CD4-positive, alpha-beta T cell treated with Interleukin-1 beta for 1 hour (primary cell): ENCODE measurements at regions not wholly inside any gene's neighbourhood (a gene's known extent, or its start where the extent isn't known, plus 50 kb on each side); places are given as distances from the start of the nearest gene placed in this dataset.
"Not testable (repeated sequence)": the region's sequence is repeated elsewhere in the genome, so short reads cannot be mapped to it uniquely, and the experiment has no call there.

Experiments
- DNase-seq, 2 donors: peaks; one replicate each; pipeline ENCODE4 v3.0.0-alpha.2; 2020 to 2022

DNA sequence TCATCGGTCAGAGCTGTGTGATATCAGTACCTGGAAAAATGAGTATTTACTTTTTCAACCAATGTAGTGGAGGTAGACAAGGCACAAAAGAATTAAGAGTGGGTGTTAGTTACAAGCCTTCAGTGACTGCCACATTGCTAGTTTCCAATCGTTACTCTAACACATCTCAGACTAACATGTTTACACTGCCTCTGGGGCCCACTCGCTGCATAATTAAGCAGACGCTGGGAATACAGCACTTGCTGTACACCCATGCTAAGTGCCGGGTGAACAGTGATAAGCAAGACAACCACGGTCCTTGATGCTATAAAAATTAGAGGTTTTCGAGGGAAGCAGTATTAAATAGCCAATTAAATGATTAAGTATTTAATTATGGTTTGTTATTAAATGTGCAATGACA, 1147.6 kb downstream of the AACS start:
- DNase-seq: no peak

DNA sequence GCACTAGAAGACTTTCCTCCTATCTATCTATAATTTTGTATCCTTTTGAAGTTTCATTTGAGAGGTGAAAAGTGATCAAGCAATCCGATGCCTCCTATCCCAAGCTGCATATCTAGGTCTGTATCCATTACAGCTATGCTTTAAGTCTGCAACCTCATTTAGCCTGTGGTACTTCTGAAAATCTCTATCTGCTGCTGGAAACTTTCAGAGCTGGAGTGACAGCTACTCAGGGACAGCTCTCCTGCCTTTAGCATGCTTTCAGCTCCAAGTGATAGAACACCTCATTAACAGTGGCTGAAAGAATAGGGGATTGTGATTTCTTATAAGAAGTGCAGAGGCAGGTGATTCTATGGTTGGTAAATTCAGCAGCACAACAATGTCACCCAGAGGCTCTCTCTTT, 1153.5 kb downstream of the AACS start:
- DNase-seq: no peak

DNA sequence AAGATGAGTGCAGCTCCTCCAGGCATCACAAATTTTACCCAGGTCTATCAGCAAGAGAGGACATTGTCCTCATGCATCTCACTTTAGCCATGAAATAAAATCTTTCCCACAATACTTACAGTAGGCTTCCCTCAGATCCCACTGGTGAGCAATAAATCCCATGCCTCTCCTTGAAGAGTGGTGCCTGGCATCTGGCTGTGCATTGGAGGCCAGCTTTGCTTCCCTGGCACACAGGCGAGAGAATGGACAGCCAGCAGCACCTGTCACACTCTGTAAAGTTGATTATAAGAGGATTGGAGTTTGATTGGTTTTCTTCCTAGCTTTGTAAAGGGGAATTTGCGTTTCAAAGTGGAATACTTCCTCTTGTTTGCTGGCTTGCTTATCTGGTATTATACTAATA, 1153.9 kb downstream of the AACS start:
- DNase-seq: no peak

DNA sequence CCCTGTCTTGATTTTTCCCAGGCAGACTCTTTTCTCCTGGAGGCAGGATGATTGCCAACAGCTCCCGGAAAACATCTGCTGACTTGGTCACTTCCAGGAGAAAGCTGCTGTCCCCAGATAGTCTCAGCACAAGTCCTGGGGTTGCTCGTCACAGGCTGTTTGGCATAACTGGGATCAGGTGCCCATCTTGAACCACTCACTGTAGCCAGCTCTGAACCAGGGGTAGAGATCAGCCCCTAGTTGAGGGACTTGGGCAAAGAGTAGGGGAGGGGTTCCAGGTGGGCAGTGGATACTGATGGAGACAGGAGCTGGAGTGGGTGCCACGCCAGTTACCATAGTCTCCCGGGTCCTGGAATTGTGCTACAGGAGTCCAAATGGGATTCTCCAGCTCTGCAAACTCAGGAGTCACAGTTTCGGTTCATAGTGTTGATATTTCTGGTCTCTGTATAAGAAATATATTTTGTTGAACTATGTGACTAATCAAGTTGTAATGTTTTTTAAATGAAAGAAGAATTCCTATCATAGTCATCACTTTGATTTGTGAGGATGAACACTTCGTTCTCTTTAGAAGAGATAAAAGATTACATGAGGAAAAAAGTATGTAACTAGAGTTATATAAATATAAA, 1154.5 kb downstream of the AACS start:
- DNase-seq: no peak

DNA sequence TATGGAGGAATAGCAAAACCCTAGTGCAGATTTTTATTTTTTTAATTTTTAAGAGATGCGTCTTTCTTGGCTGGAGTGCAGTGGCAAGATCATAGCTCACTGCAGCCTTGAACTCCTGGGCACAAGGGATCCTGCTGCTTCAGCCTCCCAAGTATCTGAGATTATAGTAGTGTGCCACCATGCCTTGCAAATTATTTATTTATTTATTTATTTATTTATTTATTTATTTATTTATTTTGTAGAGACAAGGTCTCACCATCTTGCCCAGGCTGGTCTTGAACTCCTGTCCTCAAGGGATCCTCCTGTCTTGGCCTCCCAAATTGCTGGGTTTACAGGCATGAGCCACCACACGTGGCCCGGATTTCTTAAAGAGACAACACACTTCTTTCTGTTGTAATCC, 1158.8 kb downstream of the AACS start:
- no peak for DNase-seq

DNA sequence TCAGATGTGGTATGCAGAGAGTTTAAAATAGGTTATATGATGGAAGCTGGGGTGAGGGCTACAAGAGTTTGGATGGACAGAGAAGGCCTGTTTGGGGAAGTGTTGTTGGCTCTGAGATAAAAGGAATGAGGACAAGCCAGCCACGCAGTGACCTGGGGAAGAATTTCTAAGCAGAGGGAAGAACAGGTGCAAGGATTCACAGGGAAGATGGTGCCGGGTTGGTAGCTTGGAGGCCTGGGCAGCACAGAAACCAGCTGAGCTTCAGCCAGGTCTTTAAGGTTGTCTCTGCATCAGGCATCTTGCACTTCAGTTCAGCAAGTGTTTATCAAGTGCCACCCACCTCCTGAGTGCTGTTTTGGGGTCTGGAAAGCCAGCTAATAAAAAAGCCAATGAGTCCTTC, 1163.7 kb downstream of the AACS start:
- no peak for DNase-seq

DNA sequence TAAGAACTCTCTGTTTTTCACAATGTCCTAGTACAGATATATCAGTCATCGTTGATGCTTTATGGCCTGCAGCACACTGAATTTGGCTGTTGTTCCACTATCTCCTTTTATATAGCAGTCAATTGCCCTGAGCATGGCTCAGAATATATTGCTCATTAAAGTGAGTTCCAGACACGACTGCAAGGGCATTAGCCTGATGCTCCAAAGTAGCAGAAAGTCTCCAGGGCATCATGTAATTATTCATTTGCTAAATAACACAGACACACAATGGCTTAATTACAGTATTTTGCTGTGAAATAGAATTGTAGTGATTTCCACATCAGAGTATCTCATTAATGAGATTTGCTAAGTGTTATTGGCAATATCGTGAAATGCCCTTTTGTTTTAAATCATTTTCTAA, 1167.5 kb downstream of the AACS start:
- no peak for DNase-seq

DNA sequence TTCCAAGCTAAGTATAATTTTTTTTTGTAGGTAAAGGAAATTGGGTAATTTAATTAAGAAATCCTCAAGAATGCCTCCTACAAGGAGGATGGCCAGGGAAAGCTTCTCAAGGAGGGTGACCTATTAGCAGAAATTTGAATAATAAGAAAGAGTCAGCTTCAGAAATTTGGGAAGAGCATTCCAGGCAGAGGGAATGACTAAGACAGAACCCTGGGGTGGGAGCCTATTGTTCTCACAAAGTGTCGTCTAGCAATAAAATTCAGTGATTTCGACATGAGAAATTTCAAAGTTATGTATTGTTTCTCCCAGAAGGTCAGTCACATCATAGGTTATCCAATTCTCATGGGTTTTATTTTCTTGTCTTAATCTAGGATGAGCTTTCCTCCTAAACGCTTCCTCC, 1168.4 kb downstream of the AACS start:
- DNase-seq: no peak

DNA sequence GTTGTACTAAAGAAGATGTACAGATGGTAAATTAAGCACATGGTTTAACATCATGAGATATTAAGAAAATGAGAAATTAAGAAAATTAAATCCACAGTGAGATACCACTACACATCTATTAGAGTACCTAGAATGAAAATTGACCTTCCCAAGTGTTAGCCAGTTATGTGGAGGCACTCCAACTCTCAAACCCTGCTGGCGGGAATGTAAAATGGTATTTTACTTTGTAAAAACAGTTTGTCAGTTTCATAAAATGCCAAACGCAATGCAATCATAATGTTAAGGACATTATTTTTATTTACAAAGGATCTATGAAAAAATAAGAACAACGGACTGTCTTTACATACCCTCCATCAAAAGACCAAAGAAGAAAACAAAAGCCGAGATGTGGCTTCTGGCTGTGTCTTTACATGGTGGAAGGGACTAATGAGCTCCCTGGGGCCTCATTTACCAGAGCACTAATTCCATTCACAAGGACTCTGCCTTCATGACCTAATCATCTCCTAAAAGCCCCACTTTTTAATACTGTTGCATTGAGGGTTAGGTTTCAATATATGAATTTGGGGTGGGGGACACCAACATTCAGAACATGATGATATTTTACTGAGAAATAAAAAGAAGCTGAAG, 1178.7 kb downstream of the AACS start:
- no peak for DNase-seq

DNA sequence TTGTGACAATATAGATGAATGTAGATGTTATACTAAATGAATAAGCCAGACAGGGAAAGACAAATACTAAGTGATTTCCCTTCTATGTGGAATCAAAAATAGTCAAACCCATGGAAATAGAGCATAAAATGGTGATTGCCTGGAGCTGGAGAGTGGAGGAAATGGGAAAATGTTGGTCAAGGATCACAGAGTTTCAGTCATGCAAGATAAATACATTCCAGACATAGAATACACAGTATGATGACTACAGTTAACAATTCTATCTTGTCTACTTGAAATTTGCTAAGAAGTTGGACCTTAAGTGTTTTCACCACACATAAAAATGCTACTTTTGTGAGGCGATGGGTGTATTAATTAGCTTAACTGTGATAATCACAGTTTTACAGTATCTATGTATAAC, 1182.7 kb downstream of the AACS start:
- DNase-seq: no peak

DNA sequence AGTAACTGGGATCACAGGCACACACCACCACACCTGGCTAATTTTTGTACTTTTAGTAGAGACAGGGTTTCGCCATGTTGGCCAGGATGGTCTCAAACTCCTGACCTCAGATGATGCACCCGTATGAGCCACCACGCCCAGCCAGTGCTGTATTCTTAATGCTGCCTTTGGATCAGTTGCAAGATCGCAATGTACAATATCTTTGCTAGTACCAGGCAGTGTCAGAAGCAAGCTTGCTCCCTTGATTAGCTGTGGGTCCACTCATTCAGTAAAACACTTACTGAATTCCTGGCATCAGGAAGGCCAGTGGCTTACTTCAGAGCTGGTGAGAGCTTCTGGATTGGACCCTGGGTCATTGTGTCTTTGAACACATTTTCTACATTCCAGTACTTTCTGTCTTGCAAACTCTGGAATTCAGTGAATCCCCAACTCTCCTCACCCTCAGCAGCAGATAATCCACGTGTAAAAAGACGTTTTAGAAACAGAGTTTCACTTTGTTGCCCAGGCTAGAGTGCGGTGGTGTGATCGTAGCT, 1183.7 kb downstream of the AACS start:
- no peak for DNase-seq

DNA sequence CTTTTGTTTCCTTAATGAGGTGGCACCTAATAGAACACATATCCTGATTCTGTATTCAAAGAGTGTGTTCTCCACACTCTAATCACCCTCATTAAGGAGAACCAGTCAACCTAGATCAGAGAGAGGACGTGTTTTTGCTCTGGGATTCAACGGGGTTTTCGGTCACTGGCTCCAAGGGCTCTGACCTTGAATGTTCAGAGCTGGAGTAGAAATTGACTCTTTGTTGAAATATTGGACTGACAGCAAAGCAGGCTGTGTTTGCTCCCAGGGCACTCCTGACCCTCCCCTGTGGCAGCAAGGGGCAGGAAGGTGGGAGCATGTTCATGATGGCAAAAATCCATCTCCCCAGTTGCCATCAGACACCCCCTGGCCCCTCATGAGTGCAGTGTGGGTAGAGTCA, 1193.0 kb downstream of the AACS start:
- no peak for DNase-seq

DNA sequence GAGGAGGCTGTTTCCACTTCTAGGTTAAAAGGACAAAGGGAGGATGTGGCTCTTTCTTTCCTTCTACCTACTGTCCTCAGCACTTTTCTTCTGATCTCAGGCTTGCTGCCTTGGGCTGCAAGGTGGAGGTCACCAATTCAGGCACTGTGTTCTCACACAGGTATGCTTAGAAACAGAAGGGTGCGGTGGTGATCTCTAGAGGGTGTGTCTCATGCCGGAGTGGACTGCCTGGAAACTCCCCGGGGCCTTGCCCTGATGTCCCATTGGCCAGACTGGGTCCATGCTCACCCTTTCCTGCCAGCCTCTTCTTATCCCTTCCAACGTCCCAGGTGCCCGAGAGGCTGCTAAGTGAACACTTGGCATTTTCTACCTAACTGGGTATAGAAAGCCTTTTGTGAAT, 1197.6 kb downstream of the AACS start:
- DNase-seq: no peak

DNA sequence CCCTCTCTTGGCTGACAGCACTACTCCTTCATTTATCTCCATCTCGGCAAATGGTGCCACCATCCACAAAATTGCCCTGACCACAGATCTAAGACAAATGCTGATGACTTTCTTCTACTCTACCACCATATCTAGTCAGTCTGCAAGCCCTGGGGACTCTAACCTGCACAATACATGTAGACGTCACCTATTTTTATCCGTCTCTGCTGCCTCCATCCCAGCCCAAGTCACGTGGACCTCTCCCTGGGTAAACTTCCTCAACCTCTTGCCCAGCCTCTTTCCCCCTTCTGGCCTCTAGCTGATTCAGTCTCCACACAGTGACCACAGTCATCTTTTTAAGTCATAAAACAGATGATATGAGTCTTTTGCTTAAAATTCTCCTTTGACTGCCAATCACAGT, 1203.0 kb downstream of the AACS start:
- DNase-seq: no peak

DNA sequence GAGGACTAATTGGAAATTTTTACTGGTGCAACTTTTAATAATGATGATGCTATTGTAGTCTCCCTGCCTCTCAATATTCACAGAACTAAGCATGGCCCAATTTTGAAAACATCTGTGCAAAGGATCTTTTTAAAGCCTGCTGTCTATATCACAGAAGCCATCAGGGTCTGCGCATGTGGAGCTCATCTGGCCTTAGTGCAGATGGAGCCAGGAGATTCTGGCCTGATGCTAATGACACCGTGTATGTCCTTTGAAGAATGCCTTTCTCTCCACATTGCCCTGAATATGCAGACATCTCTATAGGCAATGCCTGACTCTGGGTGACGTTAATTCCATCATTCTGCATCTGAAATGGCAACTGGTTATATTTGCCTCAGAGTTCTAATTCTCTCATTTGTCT, 1205.9 kb downstream of the AACS start:
- no peak for DNase-seq

DNA sequence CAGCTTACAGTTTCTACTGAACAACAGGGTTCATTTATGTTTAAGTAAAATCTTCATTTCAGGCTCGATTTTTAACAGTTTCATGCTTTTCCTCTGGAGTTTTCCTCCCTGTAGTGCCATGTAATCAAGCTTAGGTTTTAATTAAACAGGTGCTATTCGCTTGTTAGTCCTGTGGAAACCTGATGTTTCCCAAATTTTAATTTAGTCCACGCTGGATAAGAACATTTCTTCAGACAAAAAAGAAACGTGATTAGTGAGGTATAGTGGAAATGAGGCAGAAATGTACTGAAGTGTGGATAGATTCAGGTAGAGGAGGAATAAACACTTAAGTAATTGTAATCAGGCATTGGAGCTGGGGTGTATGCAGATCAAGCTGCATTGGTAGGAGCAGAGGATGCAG, 1217.5 kb downstream of the AACS start:
- no peak for DNase-seq

DNA sequence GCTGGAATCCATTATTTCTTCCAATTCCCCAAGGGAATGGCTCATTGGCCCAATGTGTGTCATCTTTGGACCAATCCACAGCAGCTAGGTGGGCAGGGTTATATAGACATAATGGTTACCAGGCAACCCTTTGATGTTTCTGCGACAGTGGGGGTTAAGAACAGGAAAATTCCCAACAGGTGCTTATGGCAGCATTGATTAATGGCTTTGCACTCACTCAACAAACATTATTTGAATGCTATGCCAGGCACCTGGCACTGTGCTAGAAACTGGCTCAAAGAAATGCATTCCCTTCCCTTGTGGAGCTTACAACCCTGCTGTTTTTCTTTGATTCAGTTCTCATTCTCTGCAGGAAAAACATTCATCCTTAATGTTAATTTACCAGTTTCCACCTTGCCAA, 1221.0 kb downstream of the AACS start:
- DNase-seq: no peak

DNA sequence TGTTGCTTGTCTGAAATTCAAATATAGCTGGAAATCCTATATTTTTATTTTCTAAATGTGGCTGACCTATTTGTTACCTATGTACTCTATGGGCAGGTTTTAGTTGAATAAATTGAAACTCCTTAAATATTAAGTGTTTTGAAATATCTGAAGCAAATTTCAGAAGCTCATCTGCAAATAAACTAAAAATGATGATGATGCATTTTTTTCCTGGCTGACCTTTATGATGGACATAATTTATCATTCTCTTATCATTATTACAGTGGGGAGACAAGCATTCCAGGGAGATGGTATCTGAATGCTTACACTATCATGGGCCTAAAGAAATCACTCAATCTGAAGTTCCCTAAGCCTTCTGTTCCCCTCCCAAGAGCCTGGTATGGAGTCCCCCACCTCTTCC, 1225.2 kb downstream of the AACS start:
- no peak for DNase-seq

DNA sequence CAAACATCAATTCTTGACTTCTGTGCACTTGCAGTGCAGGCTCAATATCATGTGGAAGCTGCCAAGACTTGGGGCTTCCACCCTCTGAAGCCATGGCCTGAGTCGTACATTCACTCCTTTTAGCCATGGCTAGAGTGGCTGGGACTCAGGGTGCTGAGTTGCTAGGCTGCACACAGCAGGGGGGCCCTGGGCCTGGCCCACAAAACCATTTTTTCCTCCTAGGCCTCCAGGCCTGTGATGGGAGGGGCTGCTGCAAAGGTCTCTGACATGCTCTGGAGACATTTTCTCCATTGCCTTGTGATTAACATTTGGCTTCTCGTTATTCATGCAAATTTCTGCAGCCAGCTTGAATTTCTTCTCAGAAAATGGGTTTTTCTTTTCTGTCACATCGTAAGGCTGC, 1226.8 kb downstream of the AACS start:
- not testable (repeated sequence) for DNase-seq

DNA sequence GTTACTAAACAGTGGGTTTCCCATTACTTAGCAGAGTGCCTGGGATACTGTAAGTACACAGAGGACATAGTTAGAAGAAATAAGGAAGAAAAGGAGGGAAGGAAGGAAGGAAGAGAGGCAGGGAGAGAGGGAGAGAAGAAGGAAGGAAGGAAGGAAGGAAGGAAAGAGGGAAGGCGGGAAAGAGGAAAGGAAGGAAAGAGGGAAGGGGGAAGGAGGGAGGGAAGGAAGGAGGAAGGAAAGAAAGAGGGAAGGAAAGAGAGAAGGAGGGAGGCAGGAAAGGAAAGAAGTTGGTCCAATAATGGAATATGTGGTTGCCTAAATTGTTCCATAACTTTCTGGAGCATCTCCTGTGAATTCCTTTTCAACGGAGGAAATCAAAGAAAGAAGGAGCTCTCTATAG, 1230.4 kb downstream of the AACS start:
- no peak for DNase-seq

DNA sequence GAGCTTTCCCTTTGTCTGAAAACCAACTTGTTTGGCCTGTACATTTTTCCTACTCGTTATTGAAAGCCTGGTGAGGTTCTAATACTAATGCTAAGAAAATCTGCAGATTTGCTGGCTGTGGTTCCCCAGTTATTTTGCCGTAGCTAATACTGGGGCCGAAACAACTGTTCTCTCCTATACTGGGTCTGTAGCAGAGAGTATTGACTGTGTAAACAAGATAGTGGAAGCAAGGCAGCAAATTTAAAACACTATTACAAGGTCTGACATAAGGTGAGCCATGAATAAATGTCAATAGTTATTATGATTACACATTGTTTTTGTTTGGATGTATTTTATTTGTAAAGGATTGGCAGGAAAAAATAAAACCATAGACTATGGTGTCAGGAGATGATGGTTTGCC, 1244.0 kb downstream of the AACS start:
- no peak for DNase-seq

DNA sequence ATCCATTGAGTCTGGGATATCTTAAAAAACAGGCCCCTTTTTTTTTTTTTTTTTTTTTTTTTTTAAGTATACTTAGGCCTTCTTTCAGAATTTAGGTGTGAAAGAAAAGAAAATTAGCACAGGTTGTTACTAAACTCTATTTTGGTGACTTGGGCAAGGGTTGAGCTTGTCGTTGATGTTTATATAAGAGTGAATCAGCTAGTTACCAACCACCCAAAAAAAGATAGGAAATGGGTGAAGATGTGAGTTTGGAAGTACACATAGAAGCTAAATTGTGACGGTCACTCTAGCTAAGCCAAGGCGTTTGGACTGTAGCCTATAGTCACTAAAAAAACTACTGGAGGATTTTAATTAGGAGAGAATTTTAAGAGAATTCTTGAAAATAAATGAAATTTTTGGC, 1247.2 kb downstream of the AACS start:
- no peak for DNase-seq

DNA sequence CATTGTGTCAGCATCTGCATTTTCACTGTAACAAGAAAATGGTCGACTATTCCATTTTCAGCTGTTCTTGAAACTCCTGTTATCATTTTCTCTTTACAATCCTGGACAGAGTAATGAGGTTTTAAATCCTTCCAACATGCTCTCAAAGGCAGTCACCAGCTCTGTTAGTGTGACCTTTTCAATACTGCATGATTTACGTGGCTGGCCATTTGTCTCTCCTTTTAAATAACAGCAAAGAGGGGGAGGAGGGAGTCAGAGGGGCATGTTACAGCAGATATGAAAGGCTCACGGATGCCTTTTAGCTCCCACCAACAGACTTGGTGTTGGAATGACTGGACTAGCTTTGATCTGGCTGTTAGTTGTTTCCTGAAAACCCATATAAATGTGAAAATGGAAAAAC, 1251.2 kb downstream of the AACS start:
- no peak for DNase-seq

DNA sequence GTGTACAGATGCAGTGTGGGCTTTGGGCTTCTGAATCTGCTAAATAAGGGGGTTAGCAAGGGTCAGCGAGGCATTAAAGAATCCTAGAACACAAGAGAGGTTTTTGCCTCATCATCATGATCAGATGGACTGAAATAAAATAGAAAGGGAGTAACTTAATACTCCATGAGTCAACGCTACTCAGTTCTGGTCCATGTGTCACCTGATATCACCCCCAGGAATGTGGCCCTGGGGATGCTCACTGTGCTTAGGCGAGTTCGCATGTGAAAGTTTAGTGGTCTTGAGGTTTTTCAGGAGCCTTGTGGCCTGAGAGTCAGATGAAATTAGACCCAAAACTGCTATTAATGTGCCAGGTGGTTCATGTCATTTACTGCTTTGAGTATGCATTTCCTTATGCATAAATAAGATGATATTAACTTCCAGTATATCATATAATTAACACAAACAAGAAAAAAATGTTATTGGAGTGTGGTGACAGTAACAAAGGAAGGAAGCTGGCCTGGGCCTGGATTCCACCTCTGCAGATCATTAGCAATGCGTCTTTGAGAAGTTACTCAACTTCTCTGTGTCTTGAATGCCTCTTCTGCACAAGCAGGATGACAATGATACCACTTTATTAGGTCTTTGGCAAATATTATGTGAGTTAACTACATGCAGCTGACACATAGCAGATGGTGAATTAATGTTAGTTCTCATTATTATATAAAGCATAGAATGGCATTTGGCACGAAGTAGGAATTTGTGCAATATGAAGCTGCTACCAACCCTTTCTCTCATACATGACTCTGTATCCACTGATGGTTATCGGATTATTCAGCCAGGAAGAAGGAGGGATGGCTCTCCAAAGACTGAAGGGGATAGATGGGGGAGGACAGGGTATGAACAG, 1272.6 kb downstream of the AACS start:
- DNase-seq: no peak
